Sigmoid colon (tissue), 4 donors: ENCODE measurements at regions not wholly inside any gene's neighbourhood (a gene's known extent, or its start where the extent isn't known, plus 50 kb on each side); places are given as distances from the start of the nearest gene placed in this dataset.

Experiments used
- POLR2A ChIP-seq, 2 donors: fragments of 450-650 bp; IDR thresholded peaks; one replicate each; pipeline ENCODE4 v1.6.1; 2016; ENCODE audit warnings: antibody characterized with exemption in 2 of 2, mild to moderate bottlenecking in 2 of 2, moderate library complexity in 2 of 2
- POLR2AphosphoS5 ChIP-seq, 4 donors: sonication (generic); formaldehyde crosslinking; IDR thresholded peaks; one replicate each; pipeline ENCODE4 v1.6.1; 2017; ENCODE audit warnings: antibody characterized with exemption in 4 of 4
- TF ChIP-seq, protein P1 (sequence below), 4 experiments: fragments of 450-650 bp in 3 of 4; fragments of 200-600 bp in 1 of 4; IDR thresholded peaks; one replicate each; pipeline ENCODE4 v1.5.1; 2016 to 2019; ENCODE audit warnings: antibody characterized with exemption in 4 of 4, mild to moderate bottlenecking in 3 of 4, moderate library complexity in 2 of 4

DNA sequence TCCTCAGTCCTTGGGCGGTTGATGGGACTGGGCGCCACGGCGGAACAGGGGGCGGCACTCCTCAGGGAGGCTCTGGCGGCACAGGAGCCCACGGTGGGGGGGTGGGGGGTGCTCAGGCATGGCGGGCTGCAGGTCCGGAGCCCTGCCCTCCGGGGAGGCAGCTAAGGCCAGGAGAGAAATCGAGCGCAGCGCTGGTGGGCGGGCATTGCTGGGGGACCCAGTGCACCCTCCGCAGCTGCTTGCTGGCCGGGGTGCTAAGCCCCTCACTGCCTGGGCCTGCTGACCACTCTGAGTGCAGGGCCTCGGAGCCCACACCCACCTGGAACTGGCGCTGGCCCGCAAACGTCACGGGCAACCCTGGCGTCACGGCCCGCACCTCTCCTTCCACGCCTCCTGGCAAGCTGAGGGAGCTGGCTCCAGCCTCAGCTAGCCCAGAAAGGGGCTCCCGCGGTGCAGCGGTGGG, 164.9 kb upstream of the AGA start:
- TF ChIP-seq, protein P1, sequence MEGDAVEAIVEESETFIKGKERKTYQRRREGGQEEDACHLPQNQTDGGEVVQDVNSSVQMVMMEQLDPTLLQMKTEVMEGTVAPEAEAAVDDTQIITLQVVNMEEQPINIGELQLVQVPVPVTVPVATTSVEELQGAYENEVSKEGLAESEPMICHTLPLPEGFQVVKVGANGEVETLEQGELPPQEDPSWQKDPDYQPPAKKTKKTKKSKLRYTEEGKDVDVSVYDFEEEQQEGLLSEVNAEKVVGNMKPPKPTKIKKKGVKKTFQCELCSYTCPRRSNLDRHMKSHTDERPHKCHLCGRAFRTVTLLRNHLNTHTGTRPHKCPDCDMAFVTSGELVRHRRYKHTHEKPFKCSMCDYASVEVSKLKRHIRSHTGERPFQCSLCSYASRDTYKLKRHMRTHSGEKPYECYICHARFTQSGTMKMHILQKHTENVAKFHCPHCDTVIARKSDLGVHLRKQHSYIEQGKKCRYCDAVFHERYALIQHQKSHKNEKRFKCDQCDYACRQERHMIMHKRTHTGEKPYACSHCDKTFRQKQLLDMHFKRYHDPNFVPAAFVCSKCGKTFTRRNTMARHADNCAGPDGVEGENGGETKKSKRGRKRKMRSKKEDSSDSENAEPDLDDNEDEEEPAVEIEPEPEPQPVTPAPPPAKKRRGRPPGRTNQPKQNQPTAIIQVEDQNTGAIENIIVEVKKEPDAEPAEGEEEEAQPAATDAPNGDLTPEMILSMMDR (IDR thresholded peaks at IDR 0.05): no peak
- TF ChIP-seq POLR2A (IDR thresholded peaks at IDR 0.05) (no peak), POLR2AphosphoS5 (IDR thresholded peaks at IDR 0.05) (no peak)
